Endothelial cell of umbilical vein (primary cell): ENCODE measurements at regions not wholly inside any gene's neighbourhood (a gene's known extent, or its start where the extent isn't known, plus 50 kb on each side); places are given as distances from the start of the nearest gene placed in this dataset.

Experiments
- BruUV-seq: library from RNA; stranded (reverse); fragments of 400-500 nt; replicated peaks from 2 replicates; lab custom pipeline; 2021; lab: Mats Ljungman, UMichigan
- CTCF ChIA-PET: fragments of 300-600, 350-600 bp; sonication (Branson Sonifier 250); formaldehyde crosslinking; loops from one replicate; lab custom pipeline; 2021; ENCODE audit warnings: antibody characterized with exemption, inconsistent platforms; lab: Charles Lee
- POLR2A ChIA-PET: fragments of 300-600, 350-600 bp; sonication (Branson Sonifier 250); formaldehyde crosslinking; loops from one replicate; lab custom pipeline; 2021; ENCODE audit warnings: antibody characterized with exemption, inconsistent platforms; lab: Charles Lee
- DNase-seq: peaks from one replicate; pipeline ENCODE4 v3.0.0-alpha.2; 2011; ENCODE audit warnings: low read depth, low spot score
- FAIRE-seq: peaks from 2 replicates; lab custom pipeline; 2011; peaks lifted over from hg19 to GRCh38; lab: Jason Lieb, UNC
- H2AFZ ChIP-seq: 2 replicates; pipeline ENCODE4 v1.6.0; 2012; ENCODE audit warnings: low read depth, low read length, control low read depth, inconsistent platforms
- H3K27ac ChIP-seq: 2 replicates; pipeline ENCODE4 v1.5.1; 2011; ENCODE audit warnings: low read depth, mild to moderate bottlenecking, control low read depth, low read length, moderate library complexity; ENCODE audit not compliant: insufficient read depth
- H3K27me3 ChIP-seq, 2 experiments: 2 replicates each; pipeline versions ENCODE4 v1.6.0 to v1.6.1; 2011; ENCODE audit warnings: low read length in 2 of 2, mixed read lengths in 1 of 2; ENCODE audit not compliant: control insufficient read depth in 2 of 2, insufficient read depth in 2 of 2
- H3K36me3 ChIP-seq, 2 experiments: 2 replicates in 1 of 2; 3 replicates in 1 of 2; pipeline ENCODE4 v1.5.1; 2011; ENCODE audit warnings: low read length in 2 of 2, mild to moderate bottlenecking in 1 of 2, moderate library complexity in 1 of 2; ENCODE audit not compliant: control insufficient read depth in 2 of 2, insufficient read depth in 2 of 2; ENCODE audit errors: extremely low read depth in 1 of 2
- H3K4me1 ChIP-seq: 3 replicates; pipeline ENCODE4 v1.5.1; 2011; ENCODE audit warnings: mild to moderate bottlenecking, low read length; ENCODE audit not compliant: control insufficient read depth, insufficient read depth; ENCODE audit errors: extremely low read depth
- H3K4me2 ChIP-seq: 2 replicates; pipeline ENCODE4 v1.6.1; 2011; ENCODE audit warnings: low read length, control low read depth, mixed read lengths; ENCODE audit not compliant: insufficient read depth
- H3K4me3 ChIP-seq, 3 experiments: fragments of 200-600 bp in 1 of 3; sonication (generic), shearing (Covaris generic) in 1 of 3; replicated peaks in 1 of 3; 2 replicates each; pipeline ENCODE4 v1.5.1; 2011 to 2016; ENCODE audit warnings: control low read depth in 3 of 3, low read length in 3 of 3, mild to moderate bottlenecking in 2 of 3, inconsistent platforms in 1 of 3, low read depth in 1 of 3, moderate library complexity in 1 of 3; ENCODE audit not compliant: insufficient read depth in 1 of 3
- H3K79me2 ChIP-seq: 2 replicates; pipeline ENCODE4 v1.6.0; 2012; ENCODE audit warnings: low read length, inconsistent platforms; ENCODE audit not compliant: control insufficient read depth, insufficient read depth
- H3K9ac ChIP-seq: replicated peaks from 2 replicates; pipeline ENCODE3; 2011; ENCODE audit warnings: low read length, control low read depth; ENCODE audit not compliant: insufficient read depth; ENCODE audit errors: extremely low read depth
- H3K9me1 ChIP-seq: replicated peaks from 3 replicates; pipeline ENCODE4 v1.6.0; 2011; ENCODE audit warnings: mild to moderate bottlenecking, low read length; ENCODE audit not compliant: control insufficient read depth, insufficient read depth; ENCODE audit errors: extremely low read depth
- H3K9me3 ChIP-seq: replicated peaks from 2 replicates; pipeline ENCODE4 v1.5.1; 2012; ENCODE audit warnings: low read length, inconsistent platforms; ENCODE audit not compliant: control insufficient read depth, insufficient read depth
- H4K20me1 ChIP-seq: replicated peaks from 2 replicates; pipeline ENCODE3; 2011; ENCODE audit warnings: mild to moderate bottlenecking, low read length; ENCODE audit not compliant: control insufficient read depth, insufficient read depth; ENCODE audit errors: extremely low read depth
- EZH2 ChIP-seq: IDR thresholded peaks from 2 replicates; pipeline ENCODE4 v1.6.1; 2012; ENCODE audit warnings: borderline replicate concordance, low read depth, mild to moderate bottlenecking, moderate library complexity, low read length, inconsistent platforms; ENCODE audit not compliant: severe bottlenecking
- FOS ChIP-seq: IDR thresholded peaks from 2 replicates; pipeline ENCODE4 v1.6.1; 2011; ENCODE audit warnings: mild to moderate bottlenecking, low read length, moderate library complexity, borderline replicate concordance; ENCODE audit not compliant: insufficient read depth
- GATA2 ChIP-seq: IDR thresholded peaks from 2 replicates; pipeline ENCODE4 v1.7.0; 2011; ENCODE audit warnings: low read depth, mild to moderate bottlenecking, moderate library complexity, mixed read lengths, low read length; ENCODE audit not compliant: insufficient read length, insufficient read depth
- JUN ChIP-seq: IDR thresholded peaks from 2 replicates; pipeline ENCODE4 v1.6.1; 2011; ENCODE audit warnings: borderline replicate concordance, low read depth; ENCODE audit not compliant: insufficient read length, insufficient read depth
- MAX ChIP-seq: IDR thresholded peaks from 2 replicates; pipeline ENCODE4 v1.6.1; 2011; ENCODE audit not compliant: insufficient read depth, insufficient read length
- MYC ChIP-seq: IDR thresholded peaks from one replicate; pipeline ENCODE4 v1.6.1; 2011; ENCODE audit warnings: mild to moderate bottlenecking, low read depth, low read length
- POLR2A ChIP-seq: IDR thresholded peaks from 2 replicates; pipeline ENCODE4 v1.6.1; 2012; ENCODE audit warnings: low read depth, mild to moderate bottlenecking, control low read depth, low read length
- POLR2AphosphoS5 ChIP-seq: IDR thresholded peaks from 2 replicates; pipeline ENCODE4 v1.6.1; 2012; ENCODE audit warnings: low read depth, mild to moderate bottlenecking, control low read depth, low read length, moderate library complexity; ENCODE audit not compliant: insufficient read depth
- dilution Hi-C: fragments of 300-500 bp; cut with MboI; formaldehyde crosslinking; loops from one replicate; pipeline ENCODE4 v1.15.0; 2019; ENCODE audit warnings: low sequenced_read_pairs; ENCODE audit not compliant: extremely low pct_ligation_motif_present
- intact Hi-C: fragments of 100-400 bp; cut with micrococcal nuclease; formaldehyde crosslinking; loops from one replicate; pipeline ENCODE4 v1.10.0; 2022
- TF ChIP-seq, protein P1 (sequence below), 2 donors: IDR thresholded peaks; 1 replicate in 1 of 2; 2 replicates in 1 of 2; pipeline ENCODE4 v1.5.1; 2011; ENCODE audit warnings: low read length in 2 of 2, mild to moderate bottlenecking in 2 of 2, moderate library complexity in 2 of 2, control low read depth in 1 of 2, inconsistent platforms in 1 of 2, low read depth in 1 of 2; ENCODE audit not compliant: insufficient read depth in 1 of 2; ENCODE audit errors: extremely low read depth in 1 of 2

- no peak for TF ChIP-seq EZH2
- TF ChIP-seq, protein P1, sequence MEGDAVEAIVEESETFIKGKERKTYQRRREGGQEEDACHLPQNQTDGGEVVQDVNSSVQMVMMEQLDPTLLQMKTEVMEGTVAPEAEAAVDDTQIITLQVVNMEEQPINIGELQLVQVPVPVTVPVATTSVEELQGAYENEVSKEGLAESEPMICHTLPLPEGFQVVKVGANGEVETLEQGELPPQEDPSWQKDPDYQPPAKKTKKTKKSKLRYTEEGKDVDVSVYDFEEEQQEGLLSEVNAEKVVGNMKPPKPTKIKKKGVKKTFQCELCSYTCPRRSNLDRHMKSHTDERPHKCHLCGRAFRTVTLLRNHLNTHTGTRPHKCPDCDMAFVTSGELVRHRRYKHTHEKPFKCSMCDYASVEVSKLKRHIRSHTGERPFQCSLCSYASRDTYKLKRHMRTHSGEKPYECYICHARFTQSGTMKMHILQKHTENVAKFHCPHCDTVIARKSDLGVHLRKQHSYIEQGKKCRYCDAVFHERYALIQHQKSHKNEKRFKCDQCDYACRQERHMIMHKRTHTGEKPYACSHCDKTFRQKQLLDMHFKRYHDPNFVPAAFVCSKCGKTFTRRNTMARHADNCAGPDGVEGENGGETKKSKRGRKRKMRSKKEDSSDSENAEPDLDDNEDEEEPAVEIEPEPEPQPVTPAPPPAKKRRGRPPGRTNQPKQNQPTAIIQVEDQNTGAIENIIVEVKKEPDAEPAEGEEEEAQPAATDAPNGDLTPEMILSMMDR (IDR thresholded peaks at IDR 0.05; ENCODE audit: extremely low read depth in 1 of 2, insufficient read depth in 1 of 2, low read depth in 1 of 2, low read length in 2 of 2) = no peak
- no peak for TF ChIP-seq JUN
- TF ChIP-seq POLR2AphosphoS5 = no peak
- no peak for TF ChIP-seq MAX
- no peak for TF ChIP-seq GATA2
- no peak for TF ChIP-seq FOS
- TF ChIP-seq POLR2A = no peak
- no peak for TF ChIP-seq MYC
- CTCF ChIA-PET = interaction anchor here (0.6 kb wide), 1 partner anchor 342 kb away, joined by 5 read pairs; no protein-coding TSS in a partner anchor
- no peak for FAIRE-seq
- Histone ChIP-seq H3K9me1 (no peaks in the 10 kb centered on the region), H3K4me2 (no peak overlapping the region), H3K27ac (no peak overlapping the region), H3K79me2 (no peaks in the 10 kb centered on the region), H4K20me1 (no peaks in the 10 kb centered on the region), H3K4me1 (no peaks in the 10 kb centered on the region), H3K4me3 (no peak overlapping the region), H2AFZ (no peak overlapping the region), H3K9me3 (no peaks in the 10 kb centered on the region), H3K9ac (no peak overlapping the region), H3K36me3 (no peaks in the 10 kb centered on the region), H3K27me3 (no peaks in the 10 kb centered on the region)
- intact Hi-C loops (no loop called here), dilution Hi-C loops (no loop called here)
- POLR2A ChIA-PET = no interaction called here
- DNase-seq = no peak
- no TSS peak for BruUV-seq
These were observed 71.8 kb upstream of the NFIL3 start for GRCh38 chr9:91495450-91495849.
